HG03139 (cell line): ENCODE measurements at regions not wholly inside any gene's neighbourhood (a gene's known extent, or its start where the extent isn't known, plus 50 kb on each side); places are given as distances from the start of the nearest gene placed in this dataset.

Experiments
- ATAC-seq: cut with Tn5 transposase; IDR thresholded peaks from one replicate; pipeline ENCODE4 v1.9.1; 2021; ENCODE audit not compliant: unreplicated experiment

DNA sequence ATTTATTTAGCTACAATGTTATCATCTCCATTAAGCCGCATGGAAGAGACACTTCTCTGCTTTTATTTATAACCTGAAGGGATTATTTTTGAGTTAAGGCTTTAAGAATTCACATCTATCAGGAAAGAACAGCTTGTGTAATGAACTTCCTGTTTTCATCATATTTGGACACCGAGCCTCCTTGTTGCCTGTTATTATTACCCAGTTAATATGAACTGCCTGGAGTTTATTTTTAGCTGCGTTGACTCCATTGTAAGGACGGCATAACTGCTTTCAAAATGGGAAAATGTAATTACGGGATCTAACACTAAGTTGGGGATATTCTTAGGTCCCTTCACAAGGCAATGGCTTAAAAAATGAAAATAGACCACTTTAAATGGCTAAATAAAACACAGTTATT is 89.0 kb upstream of the NR4A3 start:
- no peak for ATAC-seq

GRCh38 chr9:99735041-99735440 is 86.6 kb upstream of the NR4A3 start:
- no peak for ATAC-seq

GRCh38 chr9:99736291-99736690 is 85.4 kb upstream of the NR4A3 start:
- no peak for ATAC-seq

DNA sequence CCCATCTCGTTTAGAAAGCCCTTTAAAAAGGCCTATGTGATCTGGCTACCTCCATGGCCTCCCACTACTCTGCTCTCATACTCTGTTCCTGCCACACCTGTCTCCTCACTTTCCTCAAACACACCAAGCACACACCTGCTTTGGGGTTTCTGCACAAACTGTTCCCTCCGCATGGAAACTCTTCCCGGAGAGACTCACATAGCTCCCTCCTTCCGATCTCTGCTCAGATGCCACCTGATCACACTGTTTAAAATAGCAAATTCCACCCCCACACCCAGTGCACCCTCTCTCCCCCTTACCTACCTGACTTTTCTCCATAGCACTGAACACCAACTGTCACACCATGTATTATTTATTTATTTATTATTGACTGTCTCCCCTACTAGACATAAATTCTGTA is 84.0 kb upstream of the NR4A3 start:
- no peak for ATAC-seq

DNA sequence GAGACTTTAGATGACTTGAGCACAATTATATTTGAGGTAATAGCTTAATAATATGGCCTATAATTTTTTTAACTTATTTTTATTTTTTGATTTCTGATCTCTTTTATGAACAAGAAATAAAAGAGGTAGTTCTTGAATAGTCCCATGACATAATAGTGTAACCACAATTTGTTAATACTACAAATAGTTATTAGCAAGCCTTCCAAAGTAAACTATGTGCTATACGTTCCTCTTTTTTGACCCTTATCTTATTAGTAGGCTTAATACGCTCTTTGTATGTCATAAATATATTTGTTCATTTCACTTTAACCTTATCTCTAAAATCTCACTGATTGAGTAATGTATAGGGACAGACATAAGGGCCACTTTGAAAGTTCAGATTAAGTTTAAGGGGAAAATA is 78.7 kb upstream of the NR4A3 start:
- no peak for ATAC-seq

- ATAC-seq, result no peak
These were observed 78.2 kb upstream of the NR4A3 start for GRCh38 chr9:99743455-99743854.

- no peak for ATAC-seq
These were observed 77.6 kb upstream of the NR4A3 start for GRCh38 chr9:99744132-99744531.

GRCh38 chr9:99745085-99745484 is 76.6 kb upstream of the NR4A3 start:
- ATAC-seq, result no peak

DNA sequence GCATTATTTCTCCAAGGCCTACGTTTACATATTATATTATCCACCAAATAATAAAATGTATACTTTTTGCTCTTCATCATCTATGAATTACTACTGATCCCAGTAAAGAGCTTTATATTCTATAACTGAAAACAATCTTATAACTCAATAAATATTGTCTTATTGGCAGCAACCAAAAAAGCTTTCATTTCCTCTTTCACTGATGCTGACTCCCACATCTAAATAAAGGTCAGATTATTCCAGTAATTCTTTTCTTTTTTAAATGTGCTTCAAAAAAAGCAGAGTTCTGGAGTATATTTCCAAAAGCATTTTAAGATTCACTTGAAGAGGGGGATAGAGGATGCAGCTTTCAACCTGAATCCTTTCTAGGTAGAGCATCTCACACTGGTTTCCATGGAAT is 75.3 kb upstream of the NR4A3 start:
- no peak for ATAC-seq

- no peak for ATAC-seq
These were observed 73.4 kb upstream of the NR4A3 start for GRCh38 chr9:99748266-99748665.

GRCh38 chr9:99748676-99749075 is 73.0 kb upstream of the NR4A3 start:
- no peak for ATAC-seq

DNA sequence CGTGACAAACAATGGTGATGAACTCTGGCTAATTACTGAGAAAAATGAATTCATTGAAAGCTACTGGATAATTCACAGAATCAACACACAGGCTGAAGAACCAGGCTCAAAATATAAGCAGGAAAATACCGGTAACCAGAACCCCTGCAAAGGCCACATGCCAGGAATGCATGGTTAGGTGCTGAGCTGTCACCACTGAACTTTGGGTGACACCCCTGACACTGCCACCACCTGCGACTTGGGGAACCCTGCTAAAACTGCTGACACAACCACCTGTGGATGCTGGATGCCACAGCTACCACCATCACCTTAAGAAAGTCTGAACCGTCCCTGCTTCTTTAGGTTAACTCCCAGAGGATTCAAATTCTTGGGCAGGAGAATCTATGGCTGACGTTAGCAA is 72.0 kb upstream of the NR4A3 start:
- no peak for ATAC-seq

DNA sequence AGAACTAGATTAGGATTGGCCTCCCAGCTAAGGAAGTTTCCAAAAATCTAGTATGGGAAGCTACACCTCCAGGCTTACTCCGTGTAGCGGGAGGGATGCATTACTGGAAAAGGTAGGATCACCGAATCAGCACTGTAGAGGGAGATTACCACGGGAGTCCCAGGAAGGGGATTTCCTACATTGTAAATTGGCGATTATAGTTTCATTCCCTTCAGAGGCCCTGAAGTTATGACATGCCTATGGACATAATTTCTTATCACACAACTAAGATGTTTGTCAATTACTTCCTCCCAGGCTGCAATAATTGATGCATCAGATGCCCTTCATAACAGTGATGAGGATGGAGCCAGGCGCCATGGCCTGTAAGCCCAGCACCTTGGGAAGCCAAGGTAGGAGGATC is 71.2 kb upstream of the NR4A3 start:
- no peak for ATAC-seq

DNA sequence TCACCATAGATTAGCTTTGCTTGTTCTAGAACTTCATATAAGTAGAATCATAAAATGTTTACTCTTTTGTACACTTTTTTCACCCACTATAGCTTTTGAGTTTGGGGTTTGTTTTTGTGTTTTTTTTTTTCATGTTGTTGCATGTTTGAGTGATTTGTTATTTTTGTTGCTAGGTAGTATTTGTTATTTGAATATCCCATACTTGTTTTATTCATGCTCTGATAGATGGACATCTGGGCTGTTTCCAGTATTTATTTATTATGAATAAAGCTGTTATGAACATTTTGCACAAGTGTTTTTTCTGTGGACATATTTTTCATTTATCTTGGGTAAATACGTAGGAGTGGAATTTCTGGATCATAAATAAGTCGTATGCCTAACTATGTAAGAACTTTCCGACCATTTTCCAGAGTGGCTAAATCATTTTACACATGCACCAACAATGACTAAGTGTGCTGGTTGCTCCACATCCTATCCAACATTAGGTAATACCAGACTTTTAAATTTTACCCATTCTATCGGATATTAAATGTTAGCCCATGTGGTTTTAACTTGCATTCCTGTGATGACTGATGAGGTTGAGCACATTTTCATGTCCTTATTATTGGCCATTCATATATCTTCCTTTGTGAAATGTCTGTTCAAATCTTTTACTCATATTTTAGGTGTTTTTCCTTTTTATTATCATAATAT is 69.1 kb upstream of the NR4A3 start:
- no peak for ATAC-seq

DNA sequence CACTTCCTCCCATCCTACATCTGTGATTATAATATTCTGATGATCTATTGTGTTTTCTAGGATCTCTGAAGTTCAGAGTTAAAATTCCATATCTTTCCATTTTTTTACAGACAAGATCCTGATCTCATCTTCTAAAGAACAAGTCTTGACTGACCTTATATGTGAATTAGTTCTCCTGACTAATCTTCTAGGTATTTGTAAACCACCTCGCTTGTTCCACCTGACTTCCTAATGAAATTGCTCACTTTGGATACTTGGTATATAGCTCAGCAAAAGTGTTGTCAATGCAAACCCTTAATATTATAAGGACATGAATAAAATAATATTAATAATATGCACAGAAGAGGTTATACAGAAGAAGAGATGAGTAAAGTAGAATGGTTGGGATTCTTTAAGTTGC is 68.2 kb upstream of the NR4A3 start:
- no peak for ATAC-seq

- no peak for ATAC-seq
These were observed 61.3 kb upstream of the NR4A3 start for GRCh38 chr9:99760421-99760820.

DNA sequence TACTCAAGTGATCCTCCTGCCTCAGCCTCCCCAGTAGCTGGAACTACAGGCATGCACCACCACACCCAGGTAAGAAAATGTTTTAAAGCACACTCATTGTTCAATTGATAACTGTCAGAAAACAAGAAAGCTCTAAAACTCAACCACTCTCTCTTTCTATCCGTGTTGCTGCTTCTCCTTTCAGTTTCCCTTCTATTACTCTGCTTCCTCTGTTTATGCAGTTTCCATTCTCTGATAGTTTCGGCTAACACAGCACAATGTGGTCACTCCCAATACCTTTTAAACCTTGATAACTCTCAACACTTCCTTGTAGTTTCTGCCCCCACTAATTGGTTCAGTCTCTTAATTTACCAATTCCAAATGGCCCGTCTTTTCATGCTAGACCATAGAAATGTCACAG is 59.2 kb upstream of the NR4A3 start:
- peak; percentile 98 for ATAC-seq
